H9 (cell line): ENCODE measurements at regions not wholly inside any gene's neighbourhood (a gene's known extent, or its start where the extent isn't known, plus 50 kb on each side); places are given as distances from the start of the nearest gene placed in this dataset.

Source experiments
- DNase-seq: peaks from one replicate; pipeline ENCODE4 v3.0.0-alpha.2; 2017
- H2AFZ ChIP-seq: one replicate; pipeline ENCODE4 v1.6.1; 2013; ENCODE audit warnings: mild to moderate bottlenecking, low read length, control low read depth, moderate library complexity
- H2AK5ac ChIP-seq: 2 replicates; pipeline ENCODE4 v1.6.1; 2013; ENCODE audit warnings: low read length, control low read depth, mixed read lengths; ENCODE audit not compliant: insufficient read length
- H2BK120ac ChIP-seq: one replicate; pipeline ENCODE4 v1.6.1; 2013; ENCODE audit warnings: low read depth, mild to moderate bottlenecking, low read length, control low read depth, inconsistent platforms; ENCODE audit not compliant: poor library complexity, severe bottlenecking
- H2BK12ac ChIP-seq: 2 replicates; pipeline ENCODE4 v1.6.1; 2013; ENCODE audit warnings: low read length, control low read depth, mixed read lengths, low read depth; ENCODE audit not compliant: insufficient read length
- H2BK15ac ChIP-seq: 2 replicates; pipeline ENCODE4 v1.6.1; 2013; ENCODE audit warnings: low read depth, low read length, control low read depth
- H2BK20ac ChIP-seq: one replicate; pipeline ENCODE4 v1.6.1; 2013; ENCODE audit warnings: low read depth, mild to moderate bottlenecking, low read length, control low read depth, inconsistent platforms; ENCODE audit not compliant: poor library complexity, severe bottlenecking
- H2BK5ac ChIP-seq: 2 replicates; pipeline ENCODE4 v1.6.1; 2013; ENCODE audit warnings: low read length, control low read depth, mixed read lengths; ENCODE audit not compliant: insufficient read length
- H3K14ac ChIP-seq: 2 replicates; pipeline ENCODE4 v1.6.1; 2013; ENCODE audit warnings: low read length, control low read depth; ENCODE audit not compliant: insufficient read depth
- H3K18ac ChIP-seq: 2 replicates; pipeline ENCODE4 v1.6.1; 2013; ENCODE audit warnings: low read depth, mild to moderate bottlenecking, mixed read lengths, low read length, control low read depth; ENCODE audit not compliant: insufficient read length
- H3K23ac ChIP-seq: 2 replicates; pipeline ENCODE4 v1.6.1; 2013; ENCODE audit warnings: low read length, control low read depth, mixed read lengths, low read depth; ENCODE audit not compliant: insufficient read length
- H3K23me2 ChIP-seq: 2 replicates; pipeline ENCODE4 v1.6.1; 2013; ENCODE audit warnings: low read depth, mild to moderate bottlenecking, mixed read lengths, low read length, control low read depth; ENCODE audit not compliant: insufficient read length, poor library complexity, severe bottlenecking
- H3K27ac ChIP-seq: 2 replicates; pipeline ENCODE4 v1.5.1; 2013; ENCODE audit warnings: low read length, control low read depth, mixed read lengths, low read depth; ENCODE audit not compliant: insufficient read length
- H3K27me3 ChIP-seq: 2 replicates; pipeline ENCODE4 v1.6.1; 2013; ENCODE audit warnings: low read length, control low read depth, inconsistent platforms; ENCODE audit not compliant: insufficient read depth
- H3K4ac ChIP-seq: 2 replicates; pipeline ENCODE4 v1.6.1; 2013; ENCODE audit warnings: low read depth, mild to moderate bottlenecking, control low read depth, inconsistent platforms, low read length, moderate library complexity
- H3K4me1 ChIP-seq: 2 replicates; pipeline ENCODE4 v1.6.1; 2013; ENCODE audit warnings: low read length, control low read depth, inconsistent platforms; ENCODE audit not compliant: insufficient read depth
- H3K4me2 ChIP-seq: 2 replicates; pipeline ENCODE4 v1.6.1; 2013; ENCODE audit warnings: low read length, control low read depth, mixed read lengths; ENCODE audit not compliant: insufficient read length, insufficient read depth
- H3K56ac ChIP-seq: 2 replicates; pipeline ENCODE4 v1.6.1; 2013; ENCODE audit warnings: low read depth, mild to moderate bottlenecking, mixed read lengths, low read length, control low read depth; ENCODE audit not compliant: insufficient read length
- H3K79me1 ChIP-seq: 2 replicates; pipeline ENCODE4 v1.6.1; 2013; ENCODE audit warnings: low read depth, mild to moderate bottlenecking, moderate library complexity, low read length, control low read depth, inconsistent platforms; ENCODE audit not compliant: insufficient read depth, poor library complexity, severe bottlenecking
- H3K79me2 ChIP-seq: 2 replicates; pipeline ENCODE4 v1.6.1; 2013; ENCODE audit warnings: low read length, control low read depth, inconsistent platforms; ENCODE audit not compliant: insufficient read depth
- H3K9ac ChIP-seq: 2 replicates; pipeline ENCODE4 v1.6.1; 2013; ENCODE audit warnings: low read length, control low read depth, mixed read lengths; ENCODE audit not compliant: insufficient read length; ENCODE audit errors: extremely low read depth
- H3K9me3 ChIP-seq: one replicate; pipeline ENCODE4 v1.6.1; 2013; ENCODE audit warnings: low read depth, low read length, inconsistent platforms; ENCODE audit not compliant: control insufficient read depth
- H3T11ph ChIP-seq: one replicate; pipeline ENCODE4 v1.6.1; 2013; ENCODE audit warnings: mild to moderate bottlenecking, low read length, control low read depth, inconsistent platforms
- H4K20me1 ChIP-seq: one replicate; pipeline ENCODE4 v1.6.1; 2013; ENCODE audit not compliant: control insufficient read depth, insufficient read length, insufficient read depth
- H4K5ac ChIP-seq: 2 replicates; pipeline ENCODE4 v1.6.1; 2013; ENCODE audit warnings: low read depth, mild to moderate bottlenecking, mixed read lengths, low read length, control low read depth; ENCODE audit not compliant: insufficient read length
- H4K8ac ChIP-seq: replicated peaks from 2 replicates; pipeline ENCODE4 v1.6.1; 2013; ENCODE audit warnings: low read length, control low read depth, mixed read lengths, low read depth; ENCODE audit not compliant: insufficient read length
- H4K91ac ChIP-seq: 2 replicates; pipeline ENCODE4 v1.6.1; 2013; ENCODE audit warnings: low read depth, mild to moderate bottlenecking, moderate library complexity, mixed read lengths, low read length, control low read depth; ENCODE audit not compliant: insufficient read length
- H3K27ac Mint-ChIP-seq, 3 experiments: 2 replicates in 2 of 3; 3 replicates in 1 of 3; pipeline ENCODE4 v1.8.0; 2020 to 2021; ENCODE audit warnings: mixed read lengths in 3 of 3, mild to moderate bottlenecking in 1 of 3, moderate library complexity in 1 of 3
- H3K27me3 Mint-ChIP-seq: 2 replicates; pipeline ENCODE4 v1.8.0; 2021; ENCODE audit warnings: low read depth, mild to moderate bottlenecking, moderate library complexity, mixed read lengths
- H3K36me3 Mint-ChIP-seq, 3 experiments: 2 replicates in 2 of 3; 3 replicates in 1 of 3; pipeline ENCODE4 v1.8.0; 2020 to 2021; ENCODE audit warnings: low read depth in 3 of 3, mixed read lengths in 3 of 3; ENCODE audit not compliant: insufficient read depth in 1 of 3
- H3K4me1 Mint-ChIP-seq, 2 experiments: 2 replicates each; pipeline ENCODE4 v1.8.0; 2020; ENCODE audit warnings: mixed read lengths in 2 of 2
- H3K4me3 Mint-ChIP-seq, 2 experiments: 2 replicates in 1 of 2; 3 replicates in 1 of 2; pipeline ENCODE4 v1.8.0; 2020 to 2021; ENCODE audit warnings: mild to moderate bottlenecking in 2 of 2, mixed read lengths in 2 of 2, moderate library complexity in 1 of 2
- H3K9me3 Mint-ChIP-seq, 2 experiments: 2 replicates in 1 of 2; 3 replicates in 1 of 2; pipeline ENCODE4 v1.8.0; 2020; ENCODE audit warnings: mild to moderate bottlenecking in 2 of 2, mixed read lengths in 2 of 2, moderate library complexity in 1 of 2
- whole genome bisulfite sequencing: extraction: QIAGEN DNeasy Blood & Tissue Kit; methylation state at CpG from one replicate; pipeline ENCODE4 v1.1.7; 2013; ENCODE audit warnings: missing lambda C conversion rate, low lambda C conversion rate, mixed read lengths; ENCODE audit not compliant: insufficient read length; ENCODE audit errors: extremely low coverage; 5-methylcytosine and 5-hydroxymethylcytosine counted together
- TF ChIP-seq, protein P1 (sequence below): fragments of 200-600 bp; sonication (generic); conservative IDR thresholded peaks from 3 replicates; pipeline ENCODE4 v1.8.0; 2021; ENCODE audit warnings: antibody characterized with exemption, mild to moderate bottlenecking

DNA sequence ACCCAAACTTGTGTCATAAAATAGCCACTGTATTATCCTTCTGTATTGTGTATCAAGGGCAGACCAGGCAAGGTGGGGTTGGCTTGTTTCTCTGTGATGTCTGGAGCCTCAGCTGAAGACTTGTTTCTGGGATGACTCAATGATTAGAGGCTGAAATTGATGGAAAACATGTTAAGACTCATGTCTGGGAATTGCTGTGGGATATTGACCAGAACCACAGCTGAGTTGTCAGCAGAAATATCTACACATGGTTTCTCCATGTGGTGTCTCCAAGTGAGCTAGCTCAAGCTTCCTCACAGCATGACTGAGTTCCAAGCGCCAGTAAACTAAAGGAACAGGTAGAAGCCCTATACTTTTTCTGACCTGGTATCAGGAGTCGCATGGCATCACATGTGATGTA lies 128.5 kb upstream of the SYNDIG1 start:
- Histone ChIP-seq H3K56ac (no peak overlapping the region), H3K27ac (no peak overlapping the region), H2BK5ac (no peak overlapping the region), H3K79me2 (no peaks in the 10 kb centered on the region), H3K4me2 (no peak overlapping the region), H3K18ac (no peak overlapping the region), H3K23me2 (no peaks in the 10 kb centered on the region), H2BK15ac (no peak overlapping the region), H3K23ac (no peak overlapping the region), H3K27me3 (no peaks in the 10 kb centered on the region), H4K8ac (no peak overlapping the region), H2AK5ac (no peak overlapping the region), H2BK120ac (no peak overlapping the region), H4K20me1 (no peaks in the 10 kb centered on the region), H2BK20ac (no peak overlapping the region), H3K14ac (no peak overlapping the region), H3K4ac (no peak overlapping the region), H2BK12ac (no peak overlapping the region), H3K9ac (no peak overlapping the region), H3K4me1 (no peaks in the 10 kb centered on the region), H3K9me3 (no peaks in the 10 kb centered on the region), H4K5ac (no peak overlapping the region), H4K91ac (no peak overlapping the region), H3T11ph (no peak overlapping the region), H2AFZ (no peak overlapping the region), H3K79me1 (no peaks in the 10 kb centered on the region)
- no peaks in the 10 kb centered on the region for H3K9me3 Mint-ChIP-seq
- peaks cover 1% of the 10 kb centered on the region; the same call in 1 of the 2 replicates for H3K27me3 Mint-ChIP-seq
- H3K4me1 Mint-ChIP-seq: peaks cover 4% of the 10 kb centered on the region in 2 experiments; a peak in 3 of 4 replicates
- H3K36me3 Mint-ChIP-seq: no peaks in the 10 kb centered on the region
- TF ChIP-seq, protein P1, sequence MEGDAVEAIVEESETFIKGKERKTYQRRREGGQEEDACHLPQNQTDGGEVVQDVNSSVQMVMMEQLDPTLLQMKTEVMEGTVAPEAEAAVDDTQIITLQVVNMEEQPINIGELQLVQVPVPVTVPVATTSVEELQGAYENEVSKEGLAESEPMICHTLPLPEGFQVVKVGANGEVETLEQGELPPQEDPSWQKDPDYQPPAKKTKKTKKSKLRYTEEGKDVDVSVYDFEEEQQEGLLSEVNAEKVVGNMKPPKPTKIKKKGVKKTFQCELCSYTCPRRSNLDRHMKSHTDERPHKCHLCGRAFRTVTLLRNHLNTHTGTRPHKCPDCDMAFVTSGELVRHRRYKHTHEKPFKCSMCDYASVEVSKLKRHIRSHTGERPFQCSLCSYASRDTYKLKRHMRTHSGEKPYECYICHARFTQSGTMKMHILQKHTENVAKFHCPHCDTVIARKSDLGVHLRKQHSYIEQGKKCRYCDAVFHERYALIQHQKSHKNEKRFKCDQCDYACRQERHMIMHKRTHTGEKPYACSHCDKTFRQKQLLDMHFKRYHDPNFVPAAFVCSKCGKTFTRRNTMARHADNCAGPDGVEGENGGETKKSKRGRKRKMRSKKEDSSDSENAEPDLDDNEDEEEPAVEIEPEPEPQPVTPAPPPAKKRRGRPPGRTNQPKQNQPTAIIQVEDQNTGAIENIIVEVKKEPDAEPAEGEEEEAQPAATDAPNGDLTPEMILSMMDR: no peak
- WGBS: no CpG with 5 or more reads among the region's 2 CpGs
- DNase-seq: no peak
- no peak overlapping the region for H3K27ac Mint-ChIP-seq
- no peak overlapping the region for H3K4me3 Mint-ChIP-seq
